Suppressor macrophage (primary cell): ENCODE measurements at regions not wholly inside any gene's neighbourhood (a gene's known extent, or its start where the extent isn't known, plus 50 kb on each side); places are given as distances from the start of the nearest gene placed in this dataset.
A peak's percentile ranks its signal among the peaks of the same experiment; 100 is the strongest.

ENCODE experiments used
- DNase-seq, 4 experiments: peaks; one replicate each; pipeline ENCODE4 v3.0.0-alpha.2; 2020 to 2022

- DNase-seq = peak; percentile 46 to 87 (median 76)
These were observed 389.2 kb upstream of the CITED2 start for GRCh38 chr6:139763468-139764210.

- DNase-seq = peak; percentile 82 to 97 (median 90)
These were observed 388.2 kb upstream of the CITED2 start for GRCh38 chr6:139762587-139763031.

- no peak for DNase-seq
These were observed 385.7 kb upstream of the CITED2 start for GRCh38 chr6:139760128-139760527.

GRCh38 chr6:139759086-139759485 is 384.6 kb upstream of the CITED2 start:
- no peak for DNase-seq

- peak in 3 of 4 experiments; percentile 15 to 33 (median 29) for DNase-seq
These were observed 383.8 kb upstream of the CITED2 start for GRCh38 chr6:139758209-139758611.

- DNase-seq = peak in 1 of 4 experiments; percentile 24
These were observed 383.3 kb upstream of the CITED2 start for GRCh38 chr6:139757784-139758183.

GRCh38 chr6:139756381-139756780 is 381.9 kb upstream of the CITED2 start:
- no peak for DNase-seq

- peak in 2 of 4 experiments; percentile 19 to 22 for DNase-seq
These were observed 380.7 kb upstream of the CITED2 start for GRCh38 chr6:139754898-139755775.

- no peak for DNase-seq
These were observed 378.9 kb upstream of the CITED2 start for GRCh38 chr6:139753198-139753861.

GRCh38 chr6:139752086-139752485 is 377.6 kb upstream of the CITED2 start:
- no peak for DNase-seq

GRCh38 chr6:139751179-139751578 is 376.7 kb upstream of the CITED2 start:
- no peak for DNase-seq

- no peak for DNase-seq
These were observed 374.1 kb upstream of the CITED2 start for GRCh38 chr6:139748353-139749146.

- DNase-seq = no peak
These were observed 372.7 kb upstream of the CITED2 start for GRCh38 chr6:139747154-139747553.

- DNase-seq = no peak
These were observed 370.4 kb upstream of the CITED2 start for GRCh38 chr6:139744891-139745290.

- no peak for DNase-seq
These were observed 369.4 kb upstream of the CITED2 start for GRCh38 chr6:139743664-139744437.

- no peak for DNase-seq
These were observed 368.2 kb upstream of the CITED2 start for GRCh38 chr6:139742671-139743070.

GRCh38 chr6:139738801-139739455 is 364.5 kb upstream of the CITED2 start:
- no peak for DNase-seq

GRCh38 chr6:139736325-139736906 is 362.0 kb upstream of the CITED2 start:
- DNase-seq = peak; percentile 34 to 54 (median 44)

GRCh38 chr6:139732451-139732850 is 358.0 kb upstream of the CITED2 start:
- DNase-seq = no peak

- DNase-seq = no peak
These were observed 356.0 kb upstream of the CITED2 start for GRCh38 chr6:139730340-139730974.
